ENCODE measurements at regions not wholly inside any gene's neighbourhood (a gene's known extent, or its start where the extent isn't known, plus 50 kb on each side); places are given as distances from the start of the nearest gene placed in this dataset.

- Histone ChIP-seq H3K4me3 (no peak overlapping the region), H3K27ac (no peak overlapping the region)
- DNase-seq (ENCODE audit: low spot score in 2 of 2), result no peak
These were observed 249.8 kb downstream of the ANAPC1 start for GRCh38 chr2:111634050-111634794.

GRCh38 chr2:111634995-111635538 is 248.9 kb downstream of the ANAPC1 start:
- no peaks in the 10 kb centered on the region for H3K27me3 ChIP-seq
- no peak overlapping the region for H3K4me3 ChIP-seq
- no peaks in the 10 kb centered on the region for H3K9me3 ChIP-seq
- peaks cover 0 to 4% of the 10 kb centered on the region in 2 donors for H3K4me1 ChIP-seq
- DNase-seq (ENCODE audit: low spot score in 2 of 2), result no peak
- H3K27ac ChIP-seq, result no peak overlapping the region
- no peaks in the 10 kb centered on the region for H3K36me3 ChIP-seq
- intact Hi-C loops (cut with DNase I), result no loop called here
- no peak for TF ChIP-seq CTCF (IDR thresholded peaks at IDR 0.05)

More at GRCh38 chr2:111634050-111634794, 249.8 kb downstream of the ANAPC1 start:
- Histone ChIP-seq H3K36me3 (no peaks in the 10 kb centered on the region), H3K4me1 (peaks cover 0 to 4% of the 10 kb centered on the region in 2 donors), H3K9me3 (no peaks in the 10 kb centered on the region), H3K27me3 (no peaks in the 10 kb centered on the region)
- intact Hi-C loops (cut with DNase I), result no loop called here
- no peak for TF ChIP-seq CTCF (IDR thresholded peaks at IDR 0.05)

- peaks cover 0 to 4% of the 10 kb centered on the region in 2 donors for H3K4me1 ChIP-seq
- TF ChIP-seq CTCF (IDR thresholded peaks at IDR 0.05), result no peak
- no peaks in the 10 kb centered on the region for H3K9me3 ChIP-seq
- no peak overlapping the region for H3K4me3 ChIP-seq
- intact Hi-C loops (cut with DNase I), result no loop called here
- no peaks in the 10 kb centered on the region for H3K36me3 ChIP-seq
- DNase-seq (ENCODE audit: low spot score in 2 of 2), result no peak
- no peak overlapping the region for H3K27ac ChIP-seq
- no peaks in the 10 kb centered on the region for H3K27me3 ChIP-seq
These were observed 247.1 kb downstream of the ANAPC1 start for GRCh38 chr2:111636905-111637304.

- Histone ChIP-seq H3K4me1 (peaks cover 0 to 4% of the 10 kb centered on the region in 2 donors), H3K27ac (no peak overlapping the region), H3K27me3 (no peaks in the 10 kb centered on the region), H3K9me3 (no peaks in the 10 kb centered on the region), H3K36me3 (no peaks in the 10 kb centered on the region), H3K4me3 (no peak overlapping the region)
- DNase-seq (ENCODE audit: low spot score in 2 of 2), result no peak
- intact Hi-C loops (cut with DNase I), result no loop called here
- TF ChIP-seq CTCF (IDR thresholded peaks at IDR 0.05), result no peak
These were observed 245.6 kb downstream of the ANAPC1 start for GRCh38 chr2:111638274-111638877.

- no peak for TF ChIP-seq CTCF (IDR thresholded peaks at IDR 0.05)
- Histone ChIP-seq H3K27me3 (no peaks in the 10 kb centered on the region), H3K9me3 (no peaks in the 10 kb centered on the region), H3K4me3 (no peak overlapping the region), H3K36me3 (no peaks in the 10 kb centered on the region), H3K27ac (no peak overlapping the region), H3K4me1 (no peaks in the 10 kb centered on the region)
- no peak for DNase-seq (ENCODE audit: low spot score in 2 of 2)
- intact Hi-C loops (cut with DNase I), result no loop called here
These were observed 243.5 kb downstream of the ANAPC1 start for GRCh38 chr2:111640480-111640879.

All from ascending aorta (tissue), 2 donors.